Epidermal melanocyte (primary cell): ENCODE measurements at regions not wholly inside any gene's neighbourhood (a gene's known extent, or its start where the extent isn't known, plus 50 kb on each side); places are given as distances from the start of the nearest gene placed in this dataset.

ENCODE experiments used
- DNase-seq: peaks from one replicate; pipeline ENCODE4 v3.0.0; 2011; ENCODE audit warnings: low spot score; ENCODE audit not compliant: insufficient read length

DNA sequence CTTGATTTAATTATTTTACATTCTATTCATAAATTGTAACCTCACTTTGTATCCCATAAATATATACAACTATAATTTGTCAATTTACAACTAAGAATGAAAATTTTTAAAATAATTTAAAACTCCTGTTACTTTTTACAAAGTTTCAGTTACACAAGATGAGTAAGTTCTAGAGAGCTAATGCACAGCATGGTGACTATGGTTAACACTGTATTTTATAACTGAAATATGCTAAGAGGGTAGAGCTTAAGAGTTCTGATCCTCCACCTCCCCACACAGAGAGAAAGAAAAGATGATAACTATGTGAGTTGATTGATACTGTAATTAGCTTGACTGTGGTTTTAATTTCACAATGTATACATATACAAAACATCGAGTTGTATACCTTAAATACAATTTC is 412.5 kb upstream of the DDI1 start:
- DNase-seq = no peak

DNA sequence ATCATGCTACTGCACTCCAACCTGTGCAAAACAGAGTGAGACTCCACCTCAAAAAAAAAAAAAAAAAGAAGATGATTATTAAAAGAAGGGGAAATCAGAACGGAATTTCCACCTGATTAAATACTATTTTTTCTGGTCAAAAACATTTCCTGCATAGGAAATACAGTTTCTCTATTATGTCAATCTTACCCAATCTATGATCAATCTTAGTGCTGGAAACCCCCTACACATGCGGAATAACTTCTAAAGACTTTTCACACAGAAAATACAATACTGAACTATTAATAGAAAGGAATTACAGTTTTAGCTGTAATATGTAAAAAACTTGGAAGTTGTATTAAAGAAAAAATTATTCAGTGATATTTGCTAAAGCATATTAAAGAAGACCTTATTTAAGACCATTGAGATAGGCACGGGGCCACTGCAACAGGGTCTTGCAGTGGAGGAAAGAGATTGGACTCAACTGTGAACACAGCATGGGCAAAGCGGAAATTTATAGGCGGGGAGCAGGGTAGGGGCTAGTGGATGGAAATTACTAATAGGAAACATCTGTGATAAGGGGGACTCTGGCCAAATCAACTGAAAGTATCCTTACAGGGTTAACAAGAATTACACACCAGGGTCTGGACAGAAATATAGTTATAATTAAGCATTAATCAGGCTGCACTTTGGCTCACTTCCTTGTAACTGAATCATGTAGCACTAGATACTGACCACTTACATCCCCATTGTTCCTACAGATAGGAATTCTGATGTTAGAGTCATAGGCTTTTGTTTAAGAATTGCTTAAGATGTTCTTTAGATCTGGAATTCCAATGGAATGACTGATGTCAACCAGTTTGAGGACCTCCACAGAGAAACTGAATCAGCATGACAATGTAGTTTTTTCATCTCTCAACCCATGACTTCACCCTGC is 411.5 kb upstream of the DDI1 start:
- no peak for DNase-seq

- no peak for DNase-seq
Observed at GRCh38 chr11:103625624-103625965, 410.8 kb upstream of the DDI1 start.

DNA sequence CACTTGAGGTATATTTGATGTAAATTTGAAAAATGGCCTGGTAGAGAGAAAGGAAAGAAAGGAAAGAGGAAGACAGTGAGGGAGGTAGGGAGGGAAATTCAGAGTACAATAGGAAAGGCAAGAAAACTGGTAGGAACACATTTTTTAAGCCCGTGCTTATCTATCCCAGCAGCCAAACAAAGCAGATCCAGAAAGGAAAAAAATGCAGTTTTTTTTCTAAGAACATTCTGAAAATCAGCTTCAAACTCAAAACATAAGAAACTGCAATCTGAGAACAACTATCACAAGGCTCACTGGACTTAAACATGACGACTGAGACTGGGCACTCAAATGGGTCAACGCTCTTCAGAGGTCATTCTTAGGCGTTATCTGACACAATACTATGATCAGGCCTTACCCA is 408.3 kb upstream of the DDI1 start:
- no peak for DNase-seq

- DNase-seq = no peak
Observed at GRCh38 chr11:103631841-103632240, 404.6 kb upstream of the DDI1 start.

DNA sequence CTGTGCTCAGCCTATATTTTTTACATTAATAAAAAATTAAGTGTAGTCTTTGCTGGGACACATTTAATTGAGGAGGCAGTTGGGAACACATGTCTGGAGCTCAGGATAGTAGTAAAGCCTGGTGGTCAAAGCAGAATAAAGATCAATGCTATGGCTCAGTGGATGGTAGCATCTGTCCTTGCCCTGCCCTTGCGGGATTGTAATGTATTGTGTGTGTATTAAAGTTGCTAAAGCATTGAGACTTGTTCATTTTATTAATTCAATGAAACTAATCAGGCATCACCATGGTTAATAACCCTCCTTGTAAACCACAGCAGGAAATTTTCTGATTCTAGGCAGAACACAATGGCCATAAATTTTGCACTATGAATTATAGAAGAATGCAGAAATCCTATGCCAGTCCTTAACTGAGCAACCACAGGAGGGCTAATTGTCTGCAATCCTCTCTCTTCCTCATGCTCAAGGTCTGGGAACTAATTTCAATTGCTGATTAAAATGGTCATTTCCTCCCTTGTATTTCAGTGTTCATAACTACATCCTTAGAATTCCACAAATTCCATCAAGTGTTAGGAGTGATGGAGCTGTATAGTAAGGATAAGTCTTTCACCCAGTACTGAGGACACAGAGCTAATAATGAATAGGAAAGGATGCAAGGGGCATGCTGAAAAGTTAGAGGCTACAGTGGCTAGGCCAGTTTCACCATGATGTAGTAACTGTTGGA is 403.2 kb upstream of the DDI1 start:
- no peak for DNase-seq

DNA sequence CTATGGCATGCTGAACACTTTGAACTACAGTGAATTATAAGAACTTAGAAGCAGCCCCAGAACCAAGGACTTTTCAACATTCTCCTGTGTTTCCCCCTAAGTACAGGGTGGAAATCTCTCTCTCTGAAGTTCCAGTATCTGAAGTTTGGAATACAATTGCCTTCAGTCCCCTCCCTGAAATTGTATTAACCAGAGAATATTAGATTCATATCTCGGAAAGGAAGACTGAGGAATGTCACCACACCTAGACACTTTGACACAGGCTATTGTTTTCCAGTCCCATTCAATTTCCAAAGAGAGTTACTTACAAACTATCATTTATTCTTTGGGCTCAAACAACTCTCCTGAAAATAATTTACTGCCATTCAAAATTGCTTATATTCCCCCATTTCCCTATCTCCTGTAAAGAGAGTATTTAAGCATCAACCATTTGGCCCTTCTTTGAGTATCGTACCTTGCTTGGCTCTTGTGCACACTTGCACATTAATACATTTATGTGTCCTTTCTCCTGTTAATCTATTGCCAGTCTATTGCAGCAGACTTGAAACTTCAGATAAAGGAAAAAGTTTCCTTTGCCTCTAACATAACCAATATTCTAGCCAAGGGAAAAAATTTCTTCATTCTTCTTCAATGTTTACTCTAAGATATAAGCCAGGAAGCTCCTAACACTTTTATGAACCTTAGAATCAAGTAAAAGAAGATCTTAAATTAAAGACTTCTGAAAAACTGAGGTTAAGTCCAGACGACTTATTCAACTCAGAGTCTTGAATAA is 402.4 kb upstream of the DDI1 start:
- DNase-seq = no peak

DNA sequence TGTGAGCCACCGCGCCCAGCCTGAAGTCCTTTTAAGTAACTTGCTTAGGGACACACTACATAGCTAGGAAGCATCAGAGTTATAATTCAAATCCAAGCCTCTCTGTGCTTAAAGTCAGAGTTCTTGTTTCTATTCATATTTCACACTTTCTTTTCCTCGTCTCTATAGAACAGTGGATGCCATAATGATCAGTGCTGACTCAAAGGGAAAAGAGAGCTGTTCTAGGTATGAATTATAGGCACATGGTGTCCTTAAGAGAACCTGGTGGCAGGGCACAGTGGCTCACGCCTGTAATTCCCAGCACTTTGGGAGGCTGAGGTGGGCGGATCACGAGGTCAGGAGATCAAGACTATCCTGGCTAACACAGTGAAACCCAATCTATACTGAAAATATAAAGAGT is 400.2 kb upstream of the DDI1 start:
- DNase-seq = no peak

DNA sequence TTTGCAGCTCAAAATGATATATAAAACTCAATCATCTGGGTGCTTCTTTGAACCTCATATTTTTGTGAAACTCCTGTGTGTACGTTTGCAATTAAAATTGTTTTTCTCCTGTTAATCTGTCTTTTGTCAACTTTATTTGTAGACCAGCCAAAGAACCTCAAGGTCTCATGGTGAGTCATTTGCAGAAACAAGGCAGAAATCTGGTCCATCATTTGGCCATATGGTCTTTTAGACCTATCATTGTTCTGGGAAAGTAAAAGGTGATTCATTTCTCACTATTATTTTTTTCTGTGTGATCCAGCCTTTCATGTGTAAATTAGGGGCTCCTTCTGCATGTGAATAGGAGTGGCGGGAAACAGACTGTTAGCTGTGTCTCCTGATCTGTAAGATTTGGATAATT is 399.1 kb upstream of the DDI1 start:
- no peak for DNase-seq

- no peak for DNase-seq
Observed at GRCh38 chr11:103637831-103638230, 398.6 kb upstream of the DDI1 start.

- DNase-seq = no peak
Observed at GRCh38 chr11:103644676-103645075, 391.8 kb upstream of the DDI1 start.

DNA sequence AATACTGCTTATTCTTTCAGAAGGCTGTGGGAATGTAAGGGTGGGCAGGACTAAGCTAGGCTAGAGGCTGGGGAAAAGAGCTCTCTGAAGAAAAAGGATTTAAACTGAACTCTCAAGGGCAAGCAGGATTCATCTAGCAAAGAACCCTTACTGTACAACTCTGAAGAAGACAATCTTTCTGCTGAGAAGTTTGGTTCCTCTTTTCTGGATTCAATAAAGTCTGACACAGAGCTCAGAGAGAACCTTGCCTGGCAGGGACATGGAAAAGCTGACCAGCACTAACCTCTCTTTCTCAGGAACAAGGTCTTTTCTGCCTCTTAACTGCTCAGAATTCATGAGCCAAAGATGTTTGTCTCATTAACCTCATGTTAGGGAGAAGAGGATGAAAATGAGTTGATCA is 388.4 kb upstream of the DDI1 start:
- DNase-seq = no peak

- DNase-seq = no peak
Observed at GRCh38 chr11:103648670-103649400, 387.6 kb upstream of the DDI1 start.

- DNase-seq = no peak
Observed at GRCh38 chr11:103649401-103649895, 387.0 kb upstream of the DDI1 start.

- no peak for DNase-seq
Observed at GRCh38 chr11:103650330-103650729, 386.1 kb upstream of the DDI1 start.

GRCh38 chr11:103651341-103651998 is 385.0 kb upstream of the DDI1 start:
- DNase-seq = no peak

GRCh38 chr11:103652013-103652412 is 384.4 kb upstream of the DDI1 start:
- no peak for DNase-seq

GRCh38 chr11:103656382-103656781 is 380.1 kb upstream of the DDI1 start:
- DNase-seq = no peak

GRCh38 chr11:103659206-103659618 is 377.2 kb upstream of the DDI1 start:
- DNase-seq = no peak

DNA sequence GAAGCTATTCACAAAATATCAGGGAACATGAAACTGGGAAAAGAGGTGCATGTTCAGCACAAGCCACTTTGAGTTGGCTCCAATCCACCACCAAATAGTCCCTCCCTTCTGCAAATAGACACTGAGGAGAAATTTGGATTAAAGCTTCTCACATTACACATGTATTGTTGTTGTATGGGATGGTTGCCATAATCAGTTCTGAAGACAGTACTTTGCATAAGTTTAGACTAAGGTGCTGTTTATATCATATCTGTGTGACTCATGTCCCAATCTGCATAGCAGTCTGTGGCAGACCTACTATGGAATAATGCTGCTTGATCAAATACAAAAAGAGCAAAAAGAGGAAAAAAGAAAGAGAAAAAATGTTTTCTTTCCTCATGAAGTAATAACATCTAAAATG is 376.7 kb upstream of the DDI1 start:
- no peak for DNase-seq

DNA sequence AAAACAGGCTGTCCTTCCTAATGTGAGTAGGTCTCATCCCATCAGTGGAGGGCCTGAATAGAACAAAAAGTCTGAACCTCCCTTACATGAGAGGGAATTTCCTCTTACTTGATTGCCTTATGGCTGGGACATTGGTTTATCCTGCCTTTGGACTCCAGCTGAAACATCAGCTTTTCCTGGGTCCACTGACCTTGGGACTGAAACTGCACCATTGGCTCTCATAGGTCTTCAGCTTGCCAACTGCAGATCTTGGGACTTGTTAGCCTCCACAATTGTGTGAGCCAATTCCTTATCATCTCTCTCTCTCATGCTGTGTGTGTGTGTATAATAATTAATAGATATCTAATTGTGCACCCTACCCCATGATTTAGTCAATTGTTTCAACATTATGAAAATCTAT is 375.3 kb upstream of the DDI1 start:
- DNase-seq = no peak
